Keratinocyte (primary cell): ENCODE measurements at regions not wholly inside any gene's neighbourhood (a gene's known extent, or its start where the extent isn't known, plus 50 kb on each side); places are given as distances from the start of the nearest gene placed in this dataset.
A peak's percentile ranks its signal among the peaks of the same experiment; 100 is the strongest.

ENCODE experiments used
- DNase-seq: peaks from one replicate; pipeline ENCODE4 v3.0.0-alpha.2; 2011; ENCODE audit warnings: low read depth, missing footprints, low spot score
- FAIRE-seq: peaks from 2 replicates; lab custom pipeline; 2011; peaks lifted over from hg19 to GRCh38; lab: Jason Lieb, UNC
- H2AFZ ChIP-seq: 2 replicates; pipeline ENCODE4 v1.6.0; 2012; ENCODE audit warnings: low read length, control low read depth, inconsistent platforms; ENCODE audit not compliant: control insufficient read depth
- H3K27ac ChIP-seq: 2 replicates; pipeline ENCODE4 v1.5.1; 2011; ENCODE audit warnings: low read length; ENCODE audit not compliant: control insufficient read depth, insufficient read depth
- H3K27me3 ChIP-seq: 3 replicates; pipeline ENCODE4 v1.6.0; 2011; ENCODE audit warnings: low read length; ENCODE audit not compliant: control insufficient read depth, insufficient read depth; ENCODE audit errors: extremely low read depth
- H3K36me3 ChIP-seq, 2 experiments: 2 replicates in 1 of 2; 3 replicates in 1 of 2; pipeline ENCODE4 v1.5.1; 2011; ENCODE audit warnings: low read length in 2 of 2, mild to moderate bottlenecking in 1 of 2; ENCODE audit not compliant: control insufficient read depth in 2 of 2, insufficient read depth in 2 of 2; ENCODE audit errors: extremely low read depth in 1 of 2
- H3K4me1 ChIP-seq: 3 replicates; pipeline ENCODE4 v1.5.1; 2011; ENCODE audit warnings: low read length; ENCODE audit not compliant: control insufficient read depth, insufficient read depth; ENCODE audit errors: extremely low read depth
- H3K4me2 ChIP-seq: 3 replicates; pipeline ENCODE4 v1.6.0; 2011; ENCODE audit warnings: low read depth, low read length; ENCODE audit not compliant: control insufficient read depth, insufficient read depth; ENCODE audit errors: extremely low read depth
- H3K4me3 ChIP-seq, 3 experiments: fragments of 200-600 bp in 1 of 3; sonication (generic) in 1 of 3; 2 replicates in 2 of 3; 3 replicates in 1 of 3; pipeline ENCODE4 v1.5.1; 2011 to 2016; ENCODE audit warnings: low read length in 3 of 3, mild to moderate bottlenecking in 3 of 3, control low read depth in 2 of 3, inconsistent platforms in 1 of 3, low read depth in 1 of 3, mixed read lengths in 1 of 3, mixed run types in 1 of 3, moderate library complexity in 1 of 3; ENCODE audit not compliant: control insufficient read depth in 2 of 3, insufficient read depth in 2 of 3; ENCODE audit errors: extremely low read depth in 1 of 3
- H3K79me2 ChIP-seq: 2 replicates; pipeline ENCODE4 v1.6.0; 2012; ENCODE audit warnings: low read length; ENCODE audit not compliant: control insufficient read depth, insufficient read depth
- H3K9ac ChIP-seq: 3 replicates; pipeline ENCODE4 v1.6.0; 2011; ENCODE audit warnings: low read length; ENCODE audit not compliant: control insufficient read depth, insufficient read depth; ENCODE audit errors: extremely low read depth
- H3K9me1 ChIP-seq: 3 replicates; pipeline ENCODE4 v1.6.0; 2011; ENCODE audit warnings: low read length; ENCODE audit not compliant: control insufficient read depth, insufficient read depth; ENCODE audit errors: extremely low read depth
- H3K9me3 ChIP-seq: 2 replicates; pipeline ENCODE4 v1.5.1; 2012; ENCODE audit warnings: low read depth, low read length; ENCODE audit not compliant: control insufficient read depth
- H4K20me1 ChIP-seq: 3 replicates; pipeline ENCODE4 v1.6.0; 2011; ENCODE audit warnings: low read length; ENCODE audit not compliant: control insufficient read depth, insufficient read depth; ENCODE audit errors: extremely low read depth
- EZH2 ChIP-seq: IDR thresholded peaks from one replicate; pipeline ENCODE4 v1.6.1; 2012; ENCODE audit warnings: inconsistent platforms, mild to moderate bottlenecking, low read length, moderate library complexity
- dilution Hi-C: fragments of 300-500 bp; cut with MboI; formaldehyde crosslinking; loops from one replicate; pipeline ENCODE4 v1.7.0; 2020; ENCODE audit warnings: low sequenced_read_pairs; ENCODE audit not compliant: extremely low pct_ligation_motif_present
- TF ChIP-seq, protein P1 (sequence below), 3 experiments: IDR thresholded peaks in 1 of 3; conservative IDR thresholded peaks in 1 of 3; optimal IDR thresholded peaks in 1 of 3; 2 replicates in 2 of 3; 3 replicates in 1 of 3; pipeline versions ENCODE3 to v1.5.1; 2011; ENCODE audit warnings: low read length in 3 of 3, mild to moderate bottlenecking in 3 of 3, moderate library complexity in 2 of 3, control low read depth in 1 of 3, inconsistent platforms in 1 of 3; ENCODE audit not compliant: insufficient read depth in 2 of 3; ENCODE audit errors: extremely low read depth in 1 of 3

DNA sequence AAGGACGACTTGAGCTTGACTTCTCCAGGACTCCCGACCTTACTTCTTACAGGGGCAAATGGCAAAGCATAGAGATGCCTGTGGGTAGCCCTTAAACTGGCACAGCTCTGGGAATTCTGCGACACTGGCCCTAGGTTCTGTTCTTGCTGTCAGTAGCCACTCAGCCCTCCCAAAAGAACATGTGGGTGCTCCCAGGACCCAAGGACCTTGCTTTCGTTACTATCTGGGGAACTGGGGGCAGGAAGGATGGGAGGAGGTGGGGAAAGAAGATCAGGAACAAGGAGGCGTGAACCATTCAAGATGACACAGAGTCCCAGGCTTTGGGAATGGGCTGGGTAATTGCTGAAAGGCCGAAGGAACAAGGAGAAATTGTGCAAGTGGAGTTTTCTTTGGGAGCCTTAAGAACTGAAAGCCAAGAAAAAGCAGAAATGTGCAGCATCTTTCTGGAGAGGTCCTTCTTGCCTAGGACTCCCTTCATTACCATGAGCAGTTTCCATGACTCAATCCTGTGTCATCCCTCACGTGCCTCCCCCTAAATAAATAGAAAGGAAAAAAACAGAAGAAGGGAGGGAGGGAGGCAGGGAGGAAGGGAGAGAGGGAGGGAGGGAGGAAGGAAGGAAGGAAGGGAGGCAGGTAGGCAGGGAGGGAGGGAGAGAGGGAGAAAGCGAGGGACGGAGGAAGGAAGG, 284.6 kb upstream of the FOXQ1 start:
- Histone ChIP-seq H3K9me3 (no peaks in the 10 kb centered on the region), H3K4me3 (no peak overlapping the region), H3K9me1 (no peaks in the 10 kb centered on the region), H3K4me1 (peaks cover 5% of the 10 kb centered on the region), H3K4me2 (no peak overlapping the region), H3K27ac (no peak overlapping the region), H2AFZ (no peak overlapping the region), H4K20me1 (no peaks in the 10 kb centered on the region), H3K9ac (no peak overlapping the region), H3K36me3 (no peaks in the 10 kb centered on the region), H3K79me2 (no peaks in the 10 kb centered on the region), H3K27me3 (no peaks in the 10 kb centered on the region)
- no peak for DNase-seq
- TF ChIP-seq, protein P1, sequence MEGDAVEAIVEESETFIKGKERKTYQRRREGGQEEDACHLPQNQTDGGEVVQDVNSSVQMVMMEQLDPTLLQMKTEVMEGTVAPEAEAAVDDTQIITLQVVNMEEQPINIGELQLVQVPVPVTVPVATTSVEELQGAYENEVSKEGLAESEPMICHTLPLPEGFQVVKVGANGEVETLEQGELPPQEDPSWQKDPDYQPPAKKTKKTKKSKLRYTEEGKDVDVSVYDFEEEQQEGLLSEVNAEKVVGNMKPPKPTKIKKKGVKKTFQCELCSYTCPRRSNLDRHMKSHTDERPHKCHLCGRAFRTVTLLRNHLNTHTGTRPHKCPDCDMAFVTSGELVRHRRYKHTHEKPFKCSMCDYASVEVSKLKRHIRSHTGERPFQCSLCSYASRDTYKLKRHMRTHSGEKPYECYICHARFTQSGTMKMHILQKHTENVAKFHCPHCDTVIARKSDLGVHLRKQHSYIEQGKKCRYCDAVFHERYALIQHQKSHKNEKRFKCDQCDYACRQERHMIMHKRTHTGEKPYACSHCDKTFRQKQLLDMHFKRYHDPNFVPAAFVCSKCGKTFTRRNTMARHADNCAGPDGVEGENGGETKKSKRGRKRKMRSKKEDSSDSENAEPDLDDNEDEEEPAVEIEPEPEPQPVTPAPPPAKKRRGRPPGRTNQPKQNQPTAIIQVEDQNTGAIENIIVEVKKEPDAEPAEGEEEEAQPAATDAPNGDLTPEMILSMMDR (optimal IDR thresholded peaks at IDR 0.05 in 1 of 3, IDR thresholded peaks at IDR 0.05 in 1 of 3, conservative IDR thresholded peaks at IDR 0.05 in 1 of 3; ENCODE audit: extremely low read depth in 1 of 3, insufficient read depth in 2 of 3, low read length in 3 of 3) = no peak
- TF ChIP-seq EZH2 = no peak
- dilution Hi-C loops = no loop called here
- FAIRE-seq = peak; percentile 73

DNA sequence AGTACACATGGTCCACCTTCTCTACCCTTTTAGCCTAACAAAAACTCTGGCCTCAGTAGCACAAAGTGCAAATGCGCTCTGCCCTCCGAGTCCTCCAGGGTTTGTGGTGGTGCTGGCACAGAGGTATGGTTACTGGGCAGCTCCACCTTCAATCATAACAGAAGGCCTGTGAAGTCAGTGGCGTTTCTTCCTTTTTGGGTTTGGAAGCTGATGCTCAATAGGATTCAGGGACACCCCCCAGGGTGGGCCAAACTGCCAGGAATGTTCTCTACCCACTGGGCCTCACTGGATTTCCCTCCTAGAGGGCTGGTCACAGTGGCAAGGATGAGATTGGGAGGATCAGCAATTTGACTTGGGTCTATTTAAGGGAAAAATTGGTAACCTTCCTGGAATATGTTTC, 286.1 kb upstream of the FOXQ1 start:
- Histone ChIP-seq H3K36me3 (no peaks in the 10 kb centered on the region), H3K9me3 (no peaks in the 10 kb centered on the region), H3K79me2 (no peaks in the 10 kb centered on the region), H3K4me2 (no peak overlapping the region), H3K9me1 (no peaks in the 10 kb centered on the region), H3K27ac (no peak overlapping the region), H2AFZ (no peak overlapping the region), H3K4me3 (no peak overlapping the region), H4K20me1 (no peaks in the 10 kb centered on the region), H3K4me1 (peaks cover 5% of the 10 kb centered on the region), H3K9ac (no peak overlapping the region), H3K27me3 (no peaks in the 10 kb centered on the region)
- dilution Hi-C loops = no loop called here
- FAIRE-seq (no peak), DNase-seq (no peak)
- TF ChIP-seq, protein P1 (optimal IDR thresholded peaks at IDR 0.05 in 1 of 3, IDR thresholded peaks at IDR 0.05 in 1 of 3, conservative IDR thresholded peaks at IDR 0.05 in 1 of 3; ENCODE audit: extremely low read depth in 1 of 3, insufficient read depth in 2 of 3, low read length in 3 of 3) = no peak
- TF ChIP-seq EZH2 = no peak
